HG03135 (cell line): ENCODE measurements at regions not wholly inside any gene's neighbourhood (a gene's known extent, or its start where the extent isn't known, plus 50 kb on each side); places are given as distances from the start of the nearest gene placed in this dataset.
"Not testable (repeated sequence)": the region's sequence is repeated elsewhere in the genome, so short reads cannot be mapped to it uniquely, and the experiment has no call there.

ENCODE experiments used
- ATAC-seq: cut with Tn5 transposase; IDR thresholded peaks from one replicate; pipeline ENCODE4 v1.9.1; 2021; ENCODE audit warnings: mild to moderate bottlenecking, moderate library complexity; ENCODE audit not compliant: unreplicated experiment

DNA sequence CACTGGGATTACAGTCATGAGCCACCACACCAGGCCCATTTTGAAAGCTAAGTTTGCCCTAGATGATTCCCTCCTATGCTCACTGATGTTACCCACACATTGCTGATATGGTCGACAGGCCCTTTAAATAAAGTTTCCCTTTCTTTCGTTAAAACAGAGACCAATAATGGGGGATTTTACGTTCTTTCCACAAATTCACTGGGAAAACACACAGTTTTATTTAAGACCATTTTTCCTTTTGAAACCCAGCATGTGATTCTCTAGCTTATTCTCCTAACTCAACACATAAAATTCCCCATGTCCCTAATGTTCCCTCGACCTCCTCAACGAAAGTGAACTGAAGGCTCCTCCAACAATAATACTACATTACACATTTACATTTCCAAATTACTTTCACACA lies 223.2 kb downstream of the ANAPC1 start:
- ATAC-seq: no peak

- no peak for ATAC-seq
Observed at GRCh38 chr2:111661286-111661940, 222.6 kb downstream of the ANAPC1 start.

DNA sequence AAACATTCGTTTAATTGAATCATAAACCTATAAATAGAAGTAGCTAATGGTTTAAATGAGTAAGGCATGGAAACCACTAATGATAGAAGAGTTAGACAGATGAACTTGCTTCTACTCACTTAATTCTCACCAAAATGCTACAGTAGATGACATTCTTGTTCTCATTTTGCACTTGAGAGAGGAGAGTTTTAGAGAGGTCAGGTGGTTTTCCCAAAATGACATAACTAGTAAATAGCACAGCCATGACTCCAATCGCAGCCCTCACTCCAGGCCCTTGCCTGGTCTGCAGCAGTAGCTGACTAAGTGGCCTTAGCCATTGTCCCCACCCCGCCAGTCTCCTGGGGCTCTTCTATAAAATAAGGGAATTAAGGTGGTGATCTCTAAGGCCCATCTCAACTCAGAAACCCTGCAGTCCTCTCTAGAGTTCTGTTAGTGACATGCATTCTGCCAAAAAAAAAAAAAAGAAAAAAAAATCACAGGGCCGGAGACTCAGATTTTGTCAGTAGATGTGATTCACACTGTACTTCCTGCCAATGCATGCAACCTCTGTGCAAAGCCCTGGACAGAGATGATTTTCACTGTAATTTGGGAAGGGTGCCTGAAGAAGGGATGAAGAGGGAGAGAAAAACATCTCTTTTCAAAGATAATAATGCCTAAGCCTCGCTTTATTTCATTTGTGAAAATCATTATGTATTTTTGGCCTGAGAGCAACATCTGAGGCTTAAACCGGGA lies 221.8 kb downstream of the ANAPC1 start:
- ATAC-seq: no peak

GRCh38 chr2:111662771-111663470 lies 221.1 kb downstream of the ANAPC1 start:
- ATAC-seq: peak; percentile 54

DNA sequence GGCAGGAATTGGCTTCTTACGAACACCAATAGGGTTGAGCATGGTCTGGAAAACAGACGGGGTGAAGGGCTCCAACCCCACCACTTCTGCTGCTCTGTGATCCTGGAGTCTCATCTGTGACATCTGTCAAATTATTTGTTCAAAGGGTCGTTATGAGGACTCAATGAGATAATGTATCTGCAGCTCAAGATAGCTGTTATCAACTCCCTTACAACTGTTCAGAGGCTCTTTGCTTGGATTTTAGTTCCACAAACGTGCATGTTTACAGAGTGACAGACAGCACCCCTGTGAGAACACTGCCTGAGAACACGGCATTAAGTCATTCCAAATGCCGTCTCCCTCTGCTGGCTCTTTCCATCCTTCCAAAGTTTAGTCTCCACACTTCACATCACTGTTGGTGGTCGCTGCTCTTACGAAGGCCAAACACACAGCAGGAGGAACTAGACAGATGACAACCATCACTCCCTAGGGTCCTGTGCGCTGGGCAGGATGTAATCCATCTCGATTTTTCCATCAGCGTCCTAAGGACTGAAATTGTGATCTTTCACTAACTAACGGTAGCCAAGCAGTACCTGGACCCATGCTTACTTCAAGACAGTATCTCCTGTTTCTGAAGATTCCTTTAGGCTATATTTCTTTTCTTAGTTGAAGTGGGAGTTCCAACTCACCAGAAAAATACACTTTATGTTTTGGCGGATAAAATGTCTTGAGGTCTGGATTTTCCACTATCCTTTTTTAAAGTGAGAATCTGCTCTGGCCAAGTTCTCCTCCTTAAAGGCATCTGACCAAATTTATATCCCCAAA lies 220.3 kb downstream of the ANAPC1 start:
- no peak for ATAC-seq

DNA sequence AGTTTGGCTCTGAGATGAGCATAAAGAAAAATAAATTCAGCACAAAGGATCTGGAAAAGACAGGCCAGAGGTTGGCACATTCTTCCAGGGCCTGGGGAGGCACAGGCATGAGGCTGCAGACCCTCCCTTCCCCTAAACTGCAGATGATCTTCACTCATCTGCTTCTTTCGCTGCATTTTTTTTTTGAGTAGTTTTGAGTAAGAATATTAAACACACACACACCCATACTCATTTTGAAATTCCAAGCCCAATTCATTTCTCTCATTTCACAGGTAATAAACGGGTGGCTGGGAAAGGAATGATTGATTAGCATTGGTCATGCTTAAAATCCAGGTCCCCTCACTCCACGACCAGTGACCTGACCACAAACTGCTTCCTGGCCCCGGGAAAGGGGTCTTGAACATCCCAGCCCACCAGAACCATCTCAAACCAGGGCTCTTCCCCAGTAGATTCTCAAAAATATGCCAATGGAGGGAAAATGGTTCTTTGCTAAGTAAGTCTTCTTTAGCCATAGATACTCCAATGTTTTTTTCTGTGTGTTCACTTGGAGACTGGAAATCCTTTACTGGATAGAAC lies 219.6 kb downstream of the ANAPC1 start:
- no peak for ATAC-seq

DNA sequence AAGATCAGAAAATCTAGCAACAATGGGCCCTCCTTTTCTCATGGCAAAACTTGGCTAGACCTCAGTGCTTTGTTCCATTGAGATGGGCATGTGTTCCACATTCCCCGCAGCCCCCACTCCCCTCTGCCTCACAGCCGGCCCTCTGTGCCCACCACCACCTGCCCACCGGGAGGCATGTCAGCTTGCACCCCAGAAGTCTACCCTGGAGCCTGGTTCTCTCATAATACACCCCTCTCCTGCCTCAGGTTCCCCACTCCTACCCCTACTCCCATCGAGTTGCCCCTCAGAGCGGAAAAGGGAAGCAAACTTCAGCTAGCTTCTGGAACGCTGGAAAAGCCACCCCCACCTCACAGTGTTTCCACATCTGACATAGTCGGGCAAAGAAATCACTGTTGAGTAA lies 219.0 kb downstream of the ANAPC1 start:
- ATAC-seq: no peak

- ATAC-seq: no peak
Observed at GRCh38 chr2:111665551-111666116, 218.4 kb downstream of the ANAPC1 start.

DNA sequence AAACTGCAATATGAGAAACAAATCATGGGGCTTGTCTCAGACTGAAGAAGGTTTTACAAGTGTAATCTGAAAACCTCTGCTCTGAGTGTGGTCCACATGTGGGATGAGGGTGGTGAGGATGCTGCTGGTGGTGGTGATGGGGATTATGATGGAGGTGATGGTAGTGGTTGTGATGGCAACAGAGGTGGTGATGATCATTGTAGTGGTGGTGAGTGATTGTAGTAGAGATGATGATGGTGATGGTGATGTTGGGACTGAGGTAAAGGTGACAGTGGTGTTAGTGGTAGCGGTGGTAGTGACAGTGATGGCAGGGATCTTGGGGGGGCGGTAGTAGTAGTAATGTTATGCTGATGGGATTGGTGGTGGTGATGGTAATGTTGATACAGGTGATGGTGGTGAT lies 217.8 kb downstream of the ANAPC1 start:
- no peak for ATAC-seq

DNA sequence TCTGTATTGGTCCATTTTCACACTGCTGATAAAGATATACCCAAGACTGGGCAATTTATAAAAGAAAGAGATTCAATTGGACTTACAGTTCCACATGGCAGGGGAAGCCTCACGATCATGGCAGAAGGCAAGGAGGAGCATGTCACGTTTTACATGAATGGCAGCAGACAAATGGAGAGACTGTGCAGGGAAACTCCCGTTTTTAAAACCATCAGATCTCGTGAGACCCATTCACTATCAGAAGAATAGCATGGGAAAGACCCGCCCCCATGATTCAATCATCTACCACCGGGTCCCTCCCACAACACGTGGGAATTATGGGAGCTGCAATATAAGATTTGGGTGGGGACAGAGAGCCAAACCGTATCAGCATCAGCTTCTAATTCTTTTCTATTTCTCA lies 217.0 kb downstream of the ANAPC1 start:
- ATAC-seq: no peak

GRCh38 chr2:111667542-111668273 lies 216.3 kb downstream of the ANAPC1 start:
- ATAC-seq: no peak

DNA sequence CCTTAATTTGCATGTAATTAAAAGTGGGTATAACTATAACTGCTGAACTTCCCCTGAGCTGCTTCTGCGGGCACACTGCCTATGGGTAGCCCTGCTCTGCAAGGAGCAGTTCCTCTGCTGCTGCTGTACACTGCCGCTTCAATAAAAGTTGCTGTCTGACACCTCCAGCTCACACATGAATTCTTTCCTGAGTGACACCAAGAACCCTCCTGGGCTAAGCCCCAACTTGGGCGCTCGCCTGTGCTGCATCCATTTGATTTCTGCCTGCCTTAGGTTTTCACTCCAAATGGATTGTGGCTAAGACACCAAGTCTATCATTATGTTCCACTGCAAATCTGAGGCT lies 215.7 kb downstream of the ANAPC1 start:
- no peak for ATAC-seq

DNA sequence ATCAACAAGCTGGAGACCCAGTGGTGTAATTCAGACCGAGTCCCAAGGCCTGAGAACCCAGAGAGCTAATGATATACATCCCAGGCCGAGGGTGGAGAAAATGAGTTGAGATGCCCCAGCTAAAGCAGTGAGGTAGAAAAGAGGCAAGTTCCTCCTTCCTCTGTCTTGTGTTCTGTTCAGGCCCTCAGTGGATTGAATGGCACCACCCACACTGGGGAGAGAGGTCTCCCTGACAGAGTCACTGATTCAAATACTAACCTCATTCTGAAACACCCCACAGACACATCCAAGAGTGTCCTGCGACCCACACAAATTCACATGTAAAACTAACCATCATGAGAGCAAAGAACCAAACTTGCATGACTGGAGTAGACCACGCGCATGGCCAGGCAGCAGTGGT lies 215.3 kb downstream of the ANAPC1 start:
- no peak for ATAC-seq

GRCh38 chr2:111669928-111670695 lies 213.9 kb downstream of the ANAPC1 start:
- ATAC-seq: no peak

GRCh38 chr2:111670776-111671175 lies 213.2 kb downstream of the ANAPC1 start:
- ATAC-seq: no peak

DNA sequence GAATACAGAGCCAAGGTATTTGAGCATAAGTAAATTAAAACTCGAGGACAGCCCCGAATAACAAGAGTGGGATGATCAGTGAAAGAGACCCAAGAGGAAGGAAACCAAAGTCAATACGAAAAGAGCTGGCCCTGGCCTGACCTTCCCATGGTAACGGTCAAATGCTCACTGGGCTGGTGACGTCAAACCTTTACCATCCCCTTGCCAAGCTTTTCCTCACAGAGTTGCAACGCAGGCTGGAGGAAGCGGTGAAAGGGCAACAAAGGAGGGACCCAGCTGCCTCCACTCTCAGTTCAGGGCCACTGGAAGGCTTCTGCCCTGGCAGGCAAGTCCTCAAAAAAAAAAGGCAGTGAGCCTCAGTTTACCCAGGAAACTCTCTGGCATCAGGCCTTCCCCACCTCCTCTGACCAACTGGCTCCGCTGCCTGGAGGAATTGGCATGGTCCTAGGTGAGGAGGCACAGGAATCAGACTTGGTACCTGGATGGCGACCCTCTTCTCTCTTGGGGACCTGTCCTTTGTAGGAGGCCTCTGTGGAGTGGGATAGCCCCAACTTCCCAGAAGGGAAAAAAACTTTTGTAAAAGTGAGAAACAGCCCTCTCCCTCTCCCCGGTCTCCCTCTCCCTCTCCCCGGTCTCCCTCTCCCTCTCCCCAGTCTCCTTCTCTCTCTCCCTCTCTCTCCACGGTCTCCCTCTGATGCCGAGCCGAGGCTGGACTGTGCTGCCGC lies 212.4 kb downstream of the ANAPC1 start:
- no peak for ATAC-seq

DNA sequence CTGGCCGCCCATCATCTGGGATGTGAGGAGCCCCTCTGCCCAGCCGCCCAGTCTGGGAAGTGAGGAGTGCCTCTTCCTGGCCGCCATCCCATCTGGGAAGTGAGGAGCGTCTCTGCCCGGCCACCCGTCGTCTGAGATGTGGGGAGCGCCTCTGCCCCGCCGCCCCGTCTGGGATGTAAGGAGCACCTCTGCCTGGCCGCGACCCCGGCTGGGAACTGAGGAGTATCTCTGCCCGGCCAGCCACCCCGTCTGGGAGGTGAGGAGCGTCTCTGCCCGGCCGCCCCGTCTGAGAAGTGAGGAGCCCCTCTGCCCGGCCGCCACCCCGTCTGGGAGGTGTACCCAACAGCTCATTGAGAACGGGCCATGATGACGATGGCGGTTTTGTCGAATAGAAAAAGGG lies 211.4 kb downstream of the ANAPC1 start:
- not testable (repeated sequence) for ATAC-seq

DNA sequence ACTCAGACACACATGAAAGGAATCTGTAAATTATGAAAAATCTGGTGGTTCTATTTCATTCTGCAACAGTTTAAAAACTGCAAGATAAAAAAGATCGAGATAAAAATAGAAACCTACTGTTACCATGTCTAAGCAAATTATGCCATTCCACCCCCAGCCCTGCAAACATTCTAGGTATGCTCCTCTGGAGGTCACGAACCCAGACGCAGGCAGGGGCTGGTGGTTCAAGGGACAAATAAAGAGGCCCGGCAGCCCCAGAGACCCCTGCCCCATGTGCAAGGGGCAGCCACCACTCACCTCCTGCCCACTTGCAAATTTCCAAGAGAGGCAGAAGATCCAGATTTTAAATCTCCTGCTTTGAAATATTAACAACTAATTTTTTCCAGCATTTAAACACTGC lies 210.5 kb downstream of the ANAPC1 start:
- ATAC-seq: no peak
